Ammon's horn (tissue), 1 donor: ENCODE measurements at regions not wholly inside any gene's neighbourhood (a gene's known extent, or its start where the extent isn't known, plus 50 kb on each side); places are given as distances from the start of the nearest gene placed in this dataset.
A peak's percentile ranks its signal among the peaks of the same experiment; 100 is the strongest.
"Not testable (repeated sequence)": the region's sequence is repeated elsewhere in the genome, so short reads cannot be mapped to it uniquely, and the experiment has no call there.

Experiments
- DNase-seq: peaks from one replicate; pipeline ENCODE4 v3.0.0-alpha.2; 2016; ENCODE audit warnings: low spot score

GRCh38 chr6:27669624-27670301 lies 196.9 kb upstream of the ZNF184 start:
- DNase-seq: no peak

- DNase-seq: no peak
These were observed 196.4 kb upstream of the ZNF184 start for GRCh38 chr6:27669295-27669623.

GRCh38 chr6:27668442-27669294 lies 195.8 kb upstream of the ZNF184 start:
- peak; percentile 31 for DNase-seq

- no peak for DNase-seq
These were observed 194.9 kb upstream of the ZNF184 start for GRCh38 chr6:27667657-27668441.

- DNase-seq: no peak
These were observed 194.2 kb upstream of the ZNF184 start for GRCh38 chr6:27667016-27667656.

- DNase-seq: no peak
These were observed 189.9 kb upstream of the ZNF184 start for GRCh38 chr6:27662769-27663168.

- DNase-seq: not testable (repeated sequence)
These were observed 189.3 kb upstream of the ZNF184 start for GRCh38 chr6:27662212-27662611.

- not testable (repeated sequence) for DNase-seq
These were observed 180.4 kb upstream of the ZNF184 start for GRCh38 chr6:27653143-27653825.

GRCh38 chr6:27651371-27651732 lies 178.4 kb upstream of the ZNF184 start:
- no peak for DNase-seq

GRCh38 chr6:27650620-27651370 lies 177.9 kb upstream of the ZNF184 start:
- no peak for DNase-seq

GRCh38 chr6:27644528-27644927 lies 171.6 kb upstream of the ZNF184 start:
- no peak for DNase-seq

GRCh38 chr6:27642744-27643456 lies 170.0 kb upstream of the ZNF184 start:
- DNase-seq: no peak

- not testable (repeated sequence) for DNase-seq
These were observed 163.0 kb upstream of the ZNF184 start for GRCh38 chr6:27635886-27636285.

GRCh38 chr6:27633221-27633688 lies 160.3 kb upstream of the ZNF184 start:
- not testable (repeated sequence) for DNase-seq

GRCh38 chr6:27631609-27631916 lies 158.7 kb upstream of the ZNF184 start:
- DNase-seq: no peak

GRCh38 chr6:27630727-27631608 lies 158.1 kb upstream of the ZNF184 start:
- peak; percentile 58 for DNase-seq

- no peak for DNase-seq
These were observed 151.9 kb upstream of the ZNF184 start for GRCh38 chr6:27624694-27625262.

- no peak for DNase-seq
These were observed 150.2 kb upstream of the ZNF184 start for GRCh38 chr6:27623103-27623502.

- no peak for DNase-seq
These were observed 146.5 kb upstream of the ZNF184 start for GRCh38 chr6:27619436-27619835.
